Activated CD4-positive, alpha-beta T cell treated with anti-CD3 and anti-CD28 coated beads for 36 hours (primary cell): ENCODE measurements at regions not wholly inside any gene's neighbourhood (a gene's known extent, or its start where the extent isn't known, plus 50 kb on each side); places are given as distances from the start of the nearest gene placed in this dataset.
"Not testable (repeated sequence)": the region's sequence is repeated elsewhere in the genome, so short reads cannot be mapped to it uniquely, and the experiment has no call there.

ENCODE experiments used
- ATAC-seq: fragments of 200-7000 bp; cut with Tn5 transposase; one replicate; pipeline ENCODE4 v1.10.0; 2021; ENCODE audit warnings: mild to moderate bottlenecking, moderate library complexity
- CTCF ChIA-PET: fragments of 350-600 bp; sonication (Branson Sonifier 250); formaldehyde crosslinking; loops from one replicate; lab custom pipeline; 2021; ENCODE audit warnings: antibody characterized with exemption; lab: Charles Lee
- POLR2A ChIA-PET: fragments of 350-600 bp; sonication (Branson Sonifier 250); formaldehyde crosslinking; loops from one replicate; lab custom pipeline; 2021; ENCODE audit warnings: antibody characterized with exemption, inconsistent platforms; lab: Charles Lee
- DNase-seq: peaks from one replicate; pipeline ENCODE4 v3.0.0-alpha.2; 2020
- H3K27ac Mint-ChIP-seq: one replicate; pipeline ENCODE4 v1.8.0; 2021; ENCODE audit warnings: mixed read lengths
- H3K27me3 Mint-ChIP-seq: one replicate; pipeline ENCODE4 v1.8.0; 2021; ENCODE audit warnings: mixed read lengths
- H3K36me3 Mint-ChIP-seq: one replicate; pipeline ENCODE4 v1.8.0; 2021; ENCODE audit warnings: low read depth, mixed read lengths
- H3K4me1 Mint-ChIP-seq: one replicate; pipeline ENCODE4 v1.8.0; 2021; ENCODE audit warnings: mixed read lengths
- H3K4me3 Mint-ChIP-seq: one replicate; pipeline ENCODE4 v1.8.0; 2021; ENCODE audit warnings: mild to moderate bottlenecking, moderate library complexity, mixed read lengths
- H3K9me3 Mint-ChIP-seq: one replicate; pipeline ENCODE4 v1.8.0; 2021; ENCODE audit warnings: low read depth, mixed read lengths
- intact Hi-C, 2 experiments: fragments of 100-400 bp; cut with DNase I in 1 of 2; cut with micrococcal nuclease in 1 of 2; formaldehyde crosslinking; loops; one replicate each; pipeline versions ENCODE4 v1.14.2 to v1.15.1; 2022 to 2024; cut with DNase I, micrococcal nuclease

GRCh38 chr7:76912011-76912814, 119.9 kb downstream of the SPDYE17 start:
- H3K27ac Mint-ChIP-seq, H3K36me3 Mint-ChIP-seq, ATAC-seq, H3K4me1 Mint-ChIP-seq, H3K27me3 Mint-ChIP-seq, H3K9me3 Mint-ChIP-seq, POLR2A ChIA-PET, DNase-seq, H3K4me3 Mint-ChIP-seq, CTCF ChIA-PET, intact Hi-C loops: not testable (repeated sequence)

GRCh38 chr7:76904688-76905087, 127.5 kb downstream of the SPDYE17 start:
- DNase-seq, H3K4me1 Mint-ChIP-seq, CTCF ChIA-PET, H3K27ac Mint-ChIP-seq, H3K4me3 Mint-ChIP-seq, H3K9me3 Mint-ChIP-seq, ATAC-seq, POLR2A ChIA-PET, H3K27me3 Mint-ChIP-seq, intact Hi-C loops, H3K36me3 Mint-ChIP-seq: not testable (repeated sequence)

GRCh38 chr7:76901944-76902710, 130.0 kb downstream of the SPDYE17 start:
- POLR2A ChIA-PET, H3K4me3 Mint-ChIP-seq, intact Hi-C loops, H3K9me3 Mint-ChIP-seq, ATAC-seq, H3K27ac Mint-ChIP-seq, CTCF ChIA-PET, DNase-seq, H3K36me3 Mint-ChIP-seq, H3K27me3 Mint-ChIP-seq, H3K4me1 Mint-ChIP-seq: not testable (repeated sequence)

GRCh38 chr7:76898807-76899206, 133.4 kb downstream of the SPDYE17 start:
- H3K27ac Mint-ChIP-seq, H3K9me3 Mint-ChIP-seq, DNase-seq, H3K4me3 Mint-ChIP-seq, H3K4me1 Mint-ChIP-seq, ATAC-seq, intact Hi-C loops, CTCF ChIA-PET, POLR2A ChIA-PET, H3K36me3 Mint-ChIP-seq, H3K27me3 Mint-ChIP-seq: not testable (repeated sequence)

- H3K36me3 Mint-ChIP-seq, DNase-seq, CTCF ChIA-PET, H3K27me3 Mint-ChIP-seq, H3K4me1 Mint-ChIP-seq, POLR2A ChIA-PET, ATAC-seq, H3K9me3 Mint-ChIP-seq, H3K4me3 Mint-ChIP-seq, intact Hi-C loops, H3K27ac Mint-ChIP-seq: not testable (repeated sequence)
These were observed 135.2 kb downstream of the SPDYE17 start for GRCh38 chr7:76897007-76897406.

GRCh38 chr7:76895696-76896095, 136.5 kb downstream of the SPDYE17 start:
- H3K4me1 Mint-ChIP-seq, ATAC-seq, CTCF ChIA-PET, H3K9me3 Mint-ChIP-seq, POLR2A ChIA-PET, H3K27me3 Mint-ChIP-seq, H3K27ac Mint-ChIP-seq, H3K4me3 Mint-ChIP-seq, H3K36me3 Mint-ChIP-seq, DNase-seq, intact Hi-C loops: not testable (repeated sequence)

GRCh38 chr7:76891771-76892170, 140.4 kb downstream of the SPDYE17 start:
- intact Hi-C loops, H3K27me3 Mint-ChIP-seq, POLR2A ChIA-PET, CTCF ChIA-PET, H3K4me1 Mint-ChIP-seq, H3K36me3 Mint-ChIP-seq, H3K4me3 Mint-ChIP-seq, H3K9me3 Mint-ChIP-seq, ATAC-seq, H3K27ac Mint-ChIP-seq, DNase-seq: not testable (repeated sequence)

- CTCF ChIA-PET, intact Hi-C loops, H3K9me3 Mint-ChIP-seq, H3K4me1 Mint-ChIP-seq, DNase-seq, H3K27me3 Mint-ChIP-seq, H3K27ac Mint-ChIP-seq, POLR2A ChIA-PET, H3K4me3 Mint-ChIP-seq, H3K36me3 Mint-ChIP-seq: not testable (repeated sequence)
- ATAC-seq = peak; percentile 19
These were observed 152.3 kb downstream of the SPDYE17 start for GRCh38 chr7:76879733-76880288.

- intact Hi-C loops, DNase-seq, H3K27me3 Mint-ChIP-seq, H3K27ac Mint-ChIP-seq, ATAC-seq, H3K4me1 Mint-ChIP-seq, H3K9me3 Mint-ChIP-seq, H3K36me3 Mint-ChIP-seq, POLR2A ChIA-PET, H3K4me3 Mint-ChIP-seq, CTCF ChIA-PET: not testable (repeated sequence)
These were observed 156.4 kb downstream of the SPDYE17 start for GRCh38 chr7:76875760-76876159.

GRCh38 chr7:76870504-76870808, 161.7 kb downstream of the SPDYE17 start:
- H3K27me3 Mint-ChIP-seq = not testable (repeated sequence)

GRCh38 chr7:76867364-76867889, 164.7 kb downstream of the SPDYE17 start:
- H3K27ac Mint-ChIP-seq, H3K4me1 Mint-ChIP-seq, ATAC-seq, intact Hi-C loops, DNase-seq, POLR2A ChIA-PET, H3K27me3 Mint-ChIP-seq, H3K4me3 Mint-ChIP-seq, H3K9me3 Mint-ChIP-seq, H3K36me3 Mint-ChIP-seq, CTCF ChIA-PET: not testable (repeated sequence)

More at GRCh38 chr7:76870504-76870808, 161.7 kb downstream of the SPDYE17 start:
- H3K4me3 Mint-ChIP-seq, DNase-seq, H3K27ac Mint-ChIP-seq, H3K9me3 Mint-ChIP-seq, H3K36me3 Mint-ChIP-seq, CTCF ChIA-PET, H3K4me1 Mint-ChIP-seq, POLR2A ChIA-PET, ATAC-seq, intact Hi-C loops: not testable (repeated sequence)
